Sigmoid colon (tissue), 4 donors: ENCODE measurements at regions not wholly inside any gene's neighbourhood (a gene's known extent, or its start where the extent isn't known, plus 50 kb on each side); places are given as distances from the start of the nearest gene placed in this dataset.

Experiments
- CTCF ChIP-seq, 4 experiments: fragments of 450-650 bp in 3 of 4; fragments of 200-600 bp in 1 of 4; IDR thresholded peaks; one replicate each; pipeline ENCODE4 v1.5.1; 2016 to 2019; ENCODE audit warnings: antibody characterized with exemption in 4 of 4, mild to moderate bottlenecking in 3 of 4, moderate library complexity in 2 of 4
- EP300 ChIP-seq, 4 donors: sonication (generic); formaldehyde crosslinking; IDR thresholded peaks; one replicate each; pipeline ENCODE4 v1.6.1; 2017; ENCODE audit warnings: antibody characterized with exemption in 4 of 4
- POLR2A ChIP-seq, 2 donors: fragments of 450-650 bp; IDR thresholded peaks; one replicate each; pipeline ENCODE4 v1.6.1; 2016; ENCODE audit warnings: antibody characterized with exemption in 2 of 2, mild to moderate bottlenecking in 2 of 2, moderate library complexity in 2 of 2
- POLR2AphosphoS5 ChIP-seq, 4 donors: sonication (generic); formaldehyde crosslinking; IDR thresholded peaks; one replicate each; pipeline ENCODE4 v1.6.1; 2017; ENCODE audit warnings: antibody characterized with exemption in 4 of 4

GRCh38 chr5:74044936-74045335 is 418.9 kb downstream of the ARHGEF28 start:
- TF ChIP-seq CTCF (IDR thresholded peaks at IDR 0.05): no peak
- TF ChIP-seq POLR2A (IDR thresholded peaks at IDR 0.05): no peak
- TF ChIP-seq EP300 (IDR thresholded peaks at IDR 0.05): no peak
- no peak for TF ChIP-seq POLR2AphosphoS5 (IDR thresholded peaks at IDR 0.05)
